KMS-11 (cell line): ENCODE measurements at regions not wholly inside any gene's neighbourhood (a gene's known extent, or its start where the extent isn't known, plus 50 kb on each side); places are given as distances from the start of the nearest gene placed in this dataset.

Experiments
- H2AFZ ChIP-seq: fragments of 200-600 bp; sonication (generic); 2 replicates; pipeline ENCODE4 v1.6.1; 2016; ENCODE audit warnings: antibody characterized with exemption, mixed run types, low read depth
- H3K27ac ChIP-seq: fragments of 200-600 bp; sonication (generic); 2 replicates; pipeline ENCODE4 v1.6.1; 2016; ENCODE audit warnings: mild to moderate bottlenecking, mixed run types
- H3K27me3 ChIP-seq: fragments of 200-600 bp; sonication (generic); 2 replicates; pipeline ENCODE4 v1.6.1; 2017; ENCODE audit warnings: mild to moderate bottlenecking, low read depth, mixed run types, moderate library complexity; ENCODE audit not compliant: insufficient read depth
- H3K36me3 ChIP-seq: fragments of 200-600 bp; sonication (generic); 2 replicates; pipeline ENCODE4 v1.6.1; 2017; ENCODE audit warnings: mild to moderate bottlenecking, mixed run types; ENCODE audit not compliant: insufficient read depth
- H3K4me1 ChIP-seq: fragments of 200-600 bp; sonication (generic); 2 replicates; pipeline ENCODE4 v1.6.1; 2016; ENCODE audit warnings: mild to moderate bottlenecking, low read depth, mixed run types; ENCODE audit not compliant: poor library complexity, severe bottlenecking
- H3K4me2 ChIP-seq: fragments of 200-600 bp; sonication (generic); 2 replicates; pipeline ENCODE4 v1.7.0; 2016; ENCODE audit warnings: mild to moderate bottlenecking, mixed run types
- H3K4me3 ChIP-seq: fragments of 200-600 bp; sonication (generic); IDR thresholded peaks from 2 replicates; pipeline ENCODE4 v1.6.1; 2017; ENCODE audit warnings: low read depth, low read length, mixed read lengths; ENCODE audit not compliant: insufficient read depth
- H3K79me2 ChIP-seq: fragments of 200-600 bp; sonication (generic); 2 replicates; pipeline ENCODE4 v1.6.1; 2016; ENCODE audit warnings: low read depth, mixed run types; ENCODE audit not compliant: insufficient read depth
- H3K9ac ChIP-seq: fragments of 200-600 bp; sonication (generic); 2 replicates; pipeline ENCODE4 v1.6.1; 2016; ENCODE audit warnings: mild to moderate bottlenecking, mixed run types
- H4K20me1 ChIP-seq: fragments of 200-600 bp; sonication (generic); 2 replicates; pipeline ENCODE4 v1.6.1; 2016; ENCODE audit warnings: mild to moderate bottlenecking, mixed run types; ENCODE audit not compliant: insufficient read depth
- CTCF ChIP-seq: fragments of 200-600 bp; sonication (generic); conservative IDR thresholded peaks from 2 replicates; pipeline ENCODE4 v1.6.1; 2017; ENCODE audit warnings: low read depth, mild to moderate bottlenecking, antibody characterized with exemption, low read length, moderate library complexity, mixed read lengths

DNA sequence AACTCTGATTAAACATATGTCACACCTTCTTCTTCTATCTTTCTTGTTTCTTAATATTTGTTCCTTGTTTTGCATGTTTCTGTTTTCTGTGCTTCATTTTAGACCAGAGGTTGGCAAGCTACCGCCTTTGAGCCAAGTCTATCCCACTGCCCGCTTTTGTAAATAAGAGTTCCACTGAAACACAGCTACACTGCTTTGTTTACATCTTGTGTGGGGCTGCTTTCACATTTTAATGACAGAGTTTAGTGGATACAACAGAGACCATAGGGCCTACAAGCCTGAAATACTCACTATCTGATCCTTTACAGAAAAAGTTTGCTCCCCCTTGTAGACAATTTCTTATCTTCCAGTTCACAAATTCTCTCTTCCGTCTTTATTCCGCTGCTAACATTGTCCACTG is 109.4 kb upstream of the SPACA1 start:
- no peak overlapping the region for H3K27ac ChIP-seq
- no peak overlapping the region for H3K9ac ChIP-seq
- no peak for TF ChIP-seq CTCF
- H2AFZ ChIP-seq = no peak overlapping the region
- H4K20me1 ChIP-seq = no peaks in the 10 kb centered on the region
- H3K36me3 ChIP-seq = no peaks in the 10 kb centered on the region
- H3K4me1 ChIP-seq = no peaks in the 10 kb centered on the region
- no peak overlapping the region for H3K4me3 ChIP-seq
- no peaks in the 10 kb centered on the region for H3K79me2 ChIP-seq
- no peak overlapping the region for H3K4me2 ChIP-seq
- no peaks in the 10 kb centered on the region for H3K27me3 ChIP-seq

- Histone ChIP-seq H3K4me3 (no peak overlapping the region), H4K20me1 (no peaks in the 10 kb centered on the region), H2AFZ (no peak overlapping the region), H3K9ac (no peak overlapping the region), H3K4me2 (no peak overlapping the region), H3K79me2 (no peaks in the 10 kb centered on the region), H3K36me3 (no peaks in the 10 kb centered on the region), H3K27ac (no peak overlapping the region), H3K27me3 (no peaks in the 10 kb centered on the region), H3K4me1 (peaks cover 15% of the 10 kb centered on the region)
- no peak for TF ChIP-seq CTCF
These were observed 111.6 kb upstream of the SPACA1 start for GRCh38 chr6:87936065-87936464.

DNA sequence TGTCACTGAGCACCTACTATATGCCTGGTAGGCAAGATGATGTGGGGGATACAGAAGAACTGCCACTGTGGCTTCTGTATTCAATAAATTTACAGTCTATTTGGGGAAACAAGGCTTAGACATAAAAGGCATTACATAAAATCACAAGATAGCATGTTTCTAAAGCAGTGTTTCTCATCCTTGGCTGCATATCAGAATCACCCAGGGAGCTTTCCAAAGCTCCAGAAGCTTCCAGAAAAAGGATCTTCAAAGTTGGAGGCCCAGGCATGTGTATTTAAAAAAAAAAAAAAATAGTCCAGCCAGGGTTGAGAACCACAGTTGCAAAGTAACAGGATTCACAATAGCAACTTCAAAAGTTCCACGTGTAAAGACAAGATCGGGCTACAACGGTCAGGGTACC is 112.4 kb upstream of the SPACA1 start:
- TF ChIP-seq CTCF = no peak
- H3K4me2 ChIP-seq = no peak overlapping the region
- H2AFZ ChIP-seq = no peak overlapping the region

DNA sequence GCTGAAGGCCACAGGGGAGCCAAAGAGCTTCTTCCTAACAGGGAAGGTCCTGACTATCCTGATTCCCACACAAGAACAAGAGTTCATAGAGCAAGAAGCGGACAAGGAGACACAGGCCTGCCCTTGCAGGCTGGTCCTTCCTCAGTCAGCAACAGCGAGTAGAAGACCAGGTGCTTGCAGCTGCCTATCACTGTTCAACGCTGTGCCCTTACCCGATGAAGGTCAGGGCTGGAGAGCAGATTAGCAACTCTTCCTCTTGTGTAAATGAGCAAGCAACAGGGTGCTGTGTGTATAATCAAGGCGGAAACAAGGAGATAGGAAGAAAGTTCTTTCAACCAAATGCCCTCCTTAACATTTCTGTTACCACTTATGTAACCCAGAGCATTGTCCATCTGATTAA is 115.3 kb upstream of the SPACA1 start:
- Histone ChIP-seq H3K4me3 (no peak overlapping the region), H3K9ac (no peak overlapping the region), H3K36me3 (no peaks in the 10 kb centered on the region), H3K4me1 (peaks cover 50% of the 10 kb centered on the region), H2AFZ (no peak overlapping the region), H3K4me2 (no peak overlapping the region), H4K20me1 (no peaks in the 10 kb centered on the region), H3K27me3 (no peaks in the 10 kb centered on the region), H3K79me2 (no peaks in the 10 kb centered on the region), H3K27ac (no peak overlapping the region)
- no peak for TF ChIP-seq CTCF

More for the DNA sequence above, 112.4 kb upstream of the SPACA1 start:
- Histone ChIP-seq H3K36me3 (no peaks in the 10 kb centered on the region), H3K79me2 (no peaks in the 10 kb centered on the region), H4K20me1 (no peaks in the 10 kb centered on the region), H3K27ac (no peak overlapping the region), H3K4me1 (peaks cover 22% of the 10 kb centered on the region), H3K27me3 (no peaks in the 10 kb centered on the region), H3K9ac (no peak overlapping the region), H3K4me3 (no peak overlapping the region)

GRCh38 chr6:87929843-87930288 is 117.8 kb upstream of the SPACA1 start:
- Histone ChIP-seq H3K4me3 (no peak overlapping the region), H3K4me2 (peak overlapping the region; percentile 36; the same call in 1 of the 2 replicates), H3K27me3 (no peaks in the 10 kb centered on the region), H3K27ac (peak overlapping the region; percentile 22; the same call in 1 of the 2 replicates), H4K20me1 (no peaks in the 10 kb centered on the region), H3K4me1 (peaks cover 75% of the 10 kb centered on the region), H3K9ac (no peak overlapping the region; the same call in 1 of the 2 replicates), H2AFZ (peak overlapping the region; percentile 81), H3K79me2 (no peaks in the 10 kb centered on the region), H3K36me3 (no peaks in the 10 kb centered on the region)
- peak; percentile 85 for TF ChIP-seq CTCF
